ENCODE measurements at regions not wholly inside any gene's neighbourhood (a gene's known extent, or its start where the extent isn't known, plus 50 kb on each side); places are given as distances from the start of the nearest gene placed in this dataset.

DNA sequence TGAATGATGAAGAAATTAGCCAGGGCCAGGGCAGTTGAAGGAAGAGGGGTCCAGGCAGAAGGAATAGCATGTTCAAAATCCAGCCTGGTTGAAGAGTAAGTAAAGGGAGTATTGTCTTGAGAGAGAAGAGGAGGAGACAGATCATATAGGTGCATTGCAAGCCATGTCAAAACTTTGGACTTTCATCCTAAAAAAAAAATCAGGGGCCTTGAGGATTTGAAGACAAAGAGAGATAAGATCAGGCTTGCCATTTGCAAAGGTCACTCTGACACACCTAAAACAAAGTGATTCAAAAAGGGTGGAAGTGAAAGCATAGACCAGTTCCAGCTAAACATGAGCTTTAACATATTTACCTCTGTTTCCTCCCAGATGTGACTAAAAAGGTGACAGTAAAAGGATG is 95.7 kb upstream of the DRD2 start:
- TF ChIP-seq ARNTL (CRISPR knock-in tag; IDR thresholded peaks at IDR 0.05; ENCODE audit: borderline replicate concordance, low read depth) (no peak), GLIS3 (CRISPR knock-in tag; IDR thresholded peaks at IDR 0.05) (no peak), ESRRG (CRISPR knock-in tag; IDR thresholded peaks at IDR 0.05) (no peak), ZFP3 (CRISPR knock-in tag; IDR thresholded peaks at IDR 0.05) (no peak), ZC3H10 (CRISPR knock-in tag; IDR thresholded peaks at IDR 0.05) (no peak), ZNF8 (CRISPR knock-in tag; IDR thresholded peaks at IDR 0.05) (no peak), TCF4 (CRISPR knock-in tag; IDR thresholded peaks at IDR 0.05; ENCODE audit: borderline replicate concordance) (no peak), RARB (CRISPR knock-in tag; IDR thresholded peaks at IDR 0.05) (no peak), PPARA (CRISPR knock-in tag; IDR thresholded peaks at IDR 0.05; ENCODE audit: borderline replicate concordance) (no peak), ZFP30 (CRISPR knock-in tag; IDR thresholded peaks at IDR 0.05) (no peak)
- TF ChIP-seq, protein P1, sequence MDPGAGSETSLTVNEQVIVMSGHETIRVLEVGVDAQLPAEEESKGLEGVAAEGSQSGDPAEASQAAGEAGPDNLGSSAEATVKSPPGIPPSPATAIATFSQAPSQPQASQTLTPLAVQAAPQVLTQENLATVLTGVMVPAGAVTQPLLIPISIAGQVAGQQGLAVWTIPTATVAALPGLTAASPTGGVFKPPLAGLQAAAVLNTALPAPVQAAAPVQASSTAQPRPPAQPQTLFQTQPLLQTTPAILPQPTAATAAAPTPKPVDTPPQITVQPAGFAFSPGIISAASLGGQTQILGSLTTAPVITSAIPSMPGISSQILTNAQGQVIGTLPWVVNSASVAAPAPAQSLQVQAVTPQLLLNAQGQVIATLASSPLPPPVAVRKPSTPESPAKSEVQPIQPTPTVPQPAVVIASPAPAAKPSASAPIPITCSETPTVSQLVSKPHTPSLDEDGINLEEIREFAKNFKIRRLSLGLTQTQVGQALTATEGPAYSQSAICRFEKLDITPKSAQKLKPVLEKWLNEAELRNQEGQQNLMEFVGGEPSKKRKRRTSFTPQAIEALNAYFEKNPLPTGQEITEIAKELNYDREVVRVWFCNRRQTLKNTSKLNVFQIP (CRISPR knock-in tag; IDR thresholded peaks at IDR 0.05; ENCODE audit: borderline replicate concordance, low read depth): no peak
- TF ChIP-seq, protein P2, sequence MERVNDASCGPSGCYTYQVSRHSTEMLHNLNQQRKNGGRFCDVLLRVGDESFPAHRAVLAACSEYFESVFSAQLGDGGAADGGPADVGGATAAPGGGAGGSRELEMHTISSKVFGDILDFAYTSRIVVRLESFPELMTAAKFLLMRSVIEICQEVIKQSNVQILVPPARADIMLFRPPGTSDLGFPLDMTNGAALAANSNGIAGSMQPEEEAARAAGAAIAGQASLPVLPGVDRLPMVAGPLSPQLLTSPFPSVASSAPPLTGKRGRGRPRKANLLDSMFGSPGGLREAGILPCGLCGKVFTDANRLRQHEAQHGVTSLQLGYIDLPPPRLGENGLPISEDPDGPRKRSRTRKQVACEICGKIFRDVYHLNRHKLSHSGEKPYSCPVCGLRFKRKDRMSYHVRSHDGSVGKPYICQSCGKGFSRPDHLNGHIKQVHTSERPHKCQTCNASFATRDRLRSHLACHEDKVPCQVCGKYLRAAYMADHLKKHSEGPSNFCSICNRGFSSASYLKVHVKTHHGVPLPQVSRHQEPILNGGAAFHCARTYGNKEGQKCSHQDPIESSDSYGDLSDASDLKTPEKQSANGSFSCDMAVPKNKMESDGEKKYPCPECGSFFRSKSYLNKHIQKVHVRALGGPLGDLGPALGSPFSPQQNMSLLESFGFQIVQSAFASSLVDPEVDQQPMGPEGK (CRISPR knock-in tag; IDR thresholded peaks at IDR 0.05; ENCODE audit: borderline replicate concordance): no peak
